OCI-LY7 (cell line): ENCODE measurements at regions not wholly inside any gene's neighbourhood (a gene's known extent, or its start where the extent isn't known, plus 50 kb on each side); places are given as distances from the start of the nearest gene placed in this dataset.
"Not testable (repeated sequence)": the region's sequence is repeated elsewhere in the genome, so short reads cannot be mapped to it uniquely, and the experiment has no call there.

Experiments used
- BruUV-seq: library from RNA; stranded (reverse); fragments of 400-500 nt; replicated peaks from 2 replicates; lab custom pipeline; 2021; lab: Mats Ljungman, UMichigan
- CTCF ChIA-PET: fragments of 300-600 bp; sonication (Branson Sonifier 250); formaldehyde crosslinking; loops from one replicate; lab custom pipeline; 2022; ENCODE audit warnings: antibody characterized with exemption; ENCODE audit not compliant: unreplicated experiment; lab: Charles Lee
- POLR2A ChIA-PET: fragments of 300-600 bp; sonication (Branson Sonifier 250); formaldehyde crosslinking; loops from one replicate; lab custom pipeline; 2022; ENCODE audit warnings: antibody characterized with exemption; lab: Charles Lee
- DNase-seq: peaks from one replicate; pipeline ENCODE4 v3.0.0-alpha.2; 2015; ENCODE audit warnings: low spot score
- H2AFZ ChIP-seq: fragments of 200-600 bp; sonication (generic), shearing (Covaris generic); 2 replicates; pipeline ENCODE4 v1.6.1; 2014; ENCODE audit warnings: mild to moderate bottlenecking, antibody characterized with exemption, low read length, moderate library complexity
- H3K27ac ChIP-seq: fragments of 200-600 bp; sonication (generic); 2 replicates; pipeline ENCODE4 v1.5.1; 2014; ENCODE audit warnings: mixed run types, low read depth, mild to moderate bottlenecking, moderate library complexity, low read length, inconsistent platforms; ENCODE audit not compliant: poor library complexity, severe bottlenecking
- H3K36me3 ChIP-seq: fragments of 200-600 bp; sonication (generic); 2 replicates; pipeline ENCODE4 v1.6.1; 2014; ENCODE audit warnings: mild to moderate bottlenecking, antibody characterized with exemption, low read length, moderate library complexity, mixed read lengths; ENCODE audit not compliant: insufficient read depth
- H3K4me1 ChIP-seq: fragments of 200-600 bp; sonication (generic); 2 replicates; pipeline ENCODE4 v1.5.1; 2014; ENCODE audit warnings: mild to moderate bottlenecking, low read length; ENCODE audit not compliant: insufficient read depth, poor library complexity, severe bottlenecking
- H3K4me2 ChIP-seq: fragments of 200-600 bp; sonication (generic); 2 replicates; pipeline ENCODE4 v1.6.1; 2014; ENCODE audit warnings: mild to moderate bottlenecking, low read length
- H3K4me3 ChIP-seq: fragments of 200-600 bp; sonication (generic); 2 replicates; pipeline ENCODE4 v1.5.1; 2014; ENCODE audit warnings: mild to moderate bottlenecking, low read depth, low read length; ENCODE audit not compliant: poor library complexity, severe bottlenecking
- H3K79me2 ChIP-seq: fragments of 200-600 bp; sonication (generic); 2 replicates; pipeline ENCODE4 v1.6.1; 2016; ENCODE audit warnings: low read depth, mild to moderate bottlenecking, low read length, moderate library complexity, mixed read lengths; ENCODE audit not compliant: insufficient read depth
- H3K9me2 ChIP-seq: fragments of 200-600 bp; sonication (generic); 2 replicates; pipeline ENCODE4 v1.6.1; 2016; ENCODE audit warnings: mild to moderate bottlenecking, low read length, mixed read lengths; ENCODE audit not compliant: insufficient read depth
- H3K9me3 ChIP-seq: fragments of 200-600 bp; sonication (generic); 2 replicates; pipeline ENCODE4 v1.6.1; 2014; ENCODE audit warnings: mild to moderate bottlenecking, mixed run types, low read length, mixed read lengths
- H4K20me1 ChIP-seq: fragments of 200-600 bp; sonication (generic); 2 replicates; pipeline ENCODE4 v1.6.1; 2014; ENCODE audit warnings: mild to moderate bottlenecking, antibody characterized with exemption, low read length, moderate library complexity, mixed read lengths; ENCODE audit not compliant: insufficient read depth
- CTCF ChIP-seq: fragments of 200-600 bp; sonication (generic); conservative IDR thresholded peaks from 2 replicates; pipeline ENCODE4 v1.5.1; 2014; ENCODE audit warnings: mild to moderate bottlenecking, antibody characterized with exemption, low read length, moderate library complexity, mixed read lengths
- EZH2phosphoT487 ChIP-seq: fragments of 200-600 bp; sonication (generic); IDR thresholded peaks from 2 replicates; pipeline ENCODE4 v1.6.1; 2018; ENCODE audit warnings: low read depth, borderline replicate concordance, mild to moderate bottlenecking, mixed run types, antibody characterized with exemption, low read length, moderate library complexity, mixed read lengths
- intact Hi-C: fragments of 100-400 bp; cut with micrococcal nuclease; formaldehyde crosslinking; loops from one replicate; pipeline ENCODE4 v1.10.0; 2022; ENCODE audit not compliant: unreplicated experiment

- Histone ChIP-seq H3K9me3 (no peaks in the 10 kb centered on the region), H3K27ac (no peak overlapping the region), H3K79me2 (no peaks in the 10 kb centered on the region), H3K4me2 (no peak overlapping the region), H3K4me1 (no peaks in the 10 kb centered on the region), H4K20me1 (no peaks in the 10 kb centered on the region), H2AFZ (no peak overlapping the region), H3K4me3 (no peak overlapping the region), H3K36me3 (no peaks in the 10 kb centered on the region), H3K9me2 (no peaks in the 10 kb centered on the region)
- intact Hi-C loops, result no loop called here
- DNase-seq, result no peak
- ChIA-PET CTCF (no interaction called here), POLR2A (no interaction called here)
- BruUV-seq, result no TSS peak
- TF ChIP-seq CTCF (peak; percentile 58), EZH2phosphoT487 (no peak)
Measured at GRCh38 chr2:59754011-59754735, 799.3 kb downstream of the BCL11A start.

GRCh38 chr2:59752512-59752911, 800.9 kb downstream of the BCL11A start:
- TF ChIP-seq CTCF, result no peak
- TF ChIP-seq EZH2phosphoT487, result no peak
- Histone ChIP-seq H3K27ac (no peak overlapping the region), H4K20me1 (no peaks in the 10 kb centered on the region), H3K9me3 (no peaks in the 10 kb centered on the region), H3K9me2 (no peaks in the 10 kb centered on the region), H3K4me1 (no peaks in the 10 kb centered on the region), H3K36me3 (no peaks in the 10 kb centered on the region), H3K79me2 (no peaks in the 10 kb centered on the region), H3K4me2 (no peak overlapping the region), H3K4me3 (no peak overlapping the region), H2AFZ (no peak overlapping the region)
- intact Hi-C loops, result no loop called here
- BruUV-seq, result no TSS peak
- ChIA-PET POLR2A (no interaction called here), CTCF (no interaction called here)
- no peak for DNase-seq

GRCh38 chr2:59752071-59752470, 801.4 kb downstream of the BCL11A start:
- ChIA-PET CTCF (no interaction called here), POLR2A (no interaction called here)
- H4K20me1 ChIP-seq, result no peaks in the 10 kb centered on the region
- no peak overlapping the region for H3K4me2 ChIP-seq
- no peaks in the 10 kb centered on the region for H3K4me1 ChIP-seq
- no peaks in the 10 kb centered on the region for H3K79me2 ChIP-seq
- TF ChIP-seq EZH2phosphoT487, result no peak
- no peak for TF ChIP-seq CTCF
- intact Hi-C loops, result no loop called here
- no peaks in the 10 kb centered on the region for H3K9me2 ChIP-seq
- no peak for DNase-seq
- no TSS peak for BruUV-seq
- no peak overlapping the region for H3K4me3 ChIP-seq
- H3K36me3 ChIP-seq, result no peaks in the 10 kb centered on the region
- no peaks in the 10 kb centered on the region for H3K9me3 ChIP-seq
- H2AFZ ChIP-seq, result no peak overlapping the region
- no peak overlapping the region for H3K27ac ChIP-seq

GRCh38 chr2:59751214-59751613, 802.2 kb downstream of the BCL11A start:
- H4K20me1 ChIP-seq, CTCF ChIA-PET, intact Hi-C loops, H2AFZ ChIP-seq, BruUV-seq, H3K4me3 ChIP-seq, H3K27ac ChIP-seq, DNase-seq, H3K79me2 ChIP-seq, H3K4me2 ChIP-seq, H3K9me3 ChIP-seq, H3K4me1 ChIP-seq, H3K9me2 ChIP-seq, H3K36me3 ChIP-seq: not testable (repeated sequence)
- POLR2A ChIA-PET, result interaction anchor here (0.7 kb wide), 1 partner anchor 231 kb away, joined by 3 read pairs; no protein-coding TSS in a partner anchor
